ENCODE measurements at regions not wholly inside any gene's neighbourhood (a gene's known extent, or its start where the extent isn't known, plus 50 kb on each side); places are given as distances from the start of the nearest gene placed in this dataset.

DNA sequence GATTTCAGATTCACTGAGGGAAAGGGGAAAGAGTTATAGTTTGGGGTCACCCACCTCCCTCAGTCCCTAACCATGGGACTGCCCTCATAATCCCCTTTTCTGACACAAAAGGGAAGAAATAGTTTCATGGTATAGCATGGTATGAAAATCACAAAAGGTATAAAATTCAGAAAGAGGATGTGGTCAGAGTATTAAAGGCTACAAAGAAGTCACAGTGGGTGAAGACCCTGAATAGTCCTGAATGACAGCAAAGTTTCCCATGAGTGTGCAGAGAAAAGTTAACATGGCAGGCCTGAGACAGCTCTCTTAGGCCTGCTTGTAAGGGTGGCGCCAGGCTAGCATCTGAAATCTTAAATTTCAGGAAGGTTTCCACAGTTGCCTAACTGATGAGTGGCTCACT, 290.6 kb upstream of the ZNF608 start:
- no peak for TF ChIP-seq TCF12 (IDR thresholded peaks at IDR 0.05; ENCODE audit: low read depth)
- no peak for TF ChIP-seq ZBTB7A (IDR thresholded peaks at IDR 0.05; ENCODE audit: low read depth)
- TF ChIP-seq MAX (IDR thresholded peaks at IDR 0.05) = no peak
- TF ChIP-seq EGR1 (IDR thresholded peaks at IDR 0.05) = no peak
- no peak for TF ChIP-seq TEAD4 (IDR thresholded peaks at IDR 0.05)
- no peak for TF ChIP-seq NFIC (IDR thresholded peaks at IDR 0.05)
- TF ChIP-seq TAF1 (IDR thresholded peaks at IDR 0.05; ENCODE audit: low read depth) = no peak
- no peak for TF ChIP-seq CREB1 (IDR thresholded peaks at IDR 0.05; ENCODE audit: low read depth)
- no peak for TF ChIP-seq YY1 (IDR thresholded peaks at IDR 0.05; ENCODE audit: low read depth)

DNA sequence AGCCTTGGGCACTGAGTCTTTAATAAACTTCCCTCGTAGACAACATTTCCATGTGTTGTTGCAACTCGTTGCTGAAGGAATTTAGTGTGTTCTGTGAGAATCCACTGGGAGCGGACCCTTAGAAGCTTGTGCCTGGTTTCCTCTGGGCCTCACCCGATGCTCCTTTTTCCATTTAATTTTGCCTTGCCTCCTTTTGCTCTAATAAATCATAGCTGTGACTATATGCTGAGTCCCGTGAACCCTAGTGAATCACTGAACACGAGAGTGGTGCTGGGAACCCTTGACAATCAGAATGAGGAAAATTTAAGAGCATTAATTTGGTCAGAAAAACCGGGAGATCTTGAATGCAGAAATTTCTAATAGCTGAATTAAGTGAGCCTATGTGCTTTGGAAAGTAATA, 291.1 kb upstream of the ZNF608 start:
- TF ChIP-seq NFIC (IDR thresholded peaks at IDR 0.05) (no peak), REST (IDR thresholded peaks at IDR 0.05; ENCODE audit: low read depth) (no peak)

DNA sequence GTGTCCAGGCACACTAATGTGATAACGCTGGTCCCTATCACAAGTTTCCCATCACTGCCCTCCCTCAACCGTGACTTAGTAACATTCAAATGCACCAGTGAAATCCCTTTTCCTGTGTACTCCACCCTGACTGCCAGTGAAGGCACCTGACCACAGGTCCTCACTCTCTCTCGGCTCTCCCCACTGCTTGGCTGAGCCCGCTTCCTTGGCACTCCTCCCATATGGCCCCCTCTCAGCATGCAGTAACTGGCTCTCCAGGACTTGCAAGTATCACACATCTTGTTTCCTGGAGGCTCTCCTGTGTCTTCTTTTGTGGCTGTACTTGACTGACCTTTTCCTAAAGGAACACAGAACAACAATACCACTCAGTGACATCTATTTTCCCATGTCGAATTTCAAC, 292.0 kb upstream of the ZNF608 start:
- TF ChIP-seq FOXM1 (IDR thresholded peaks at IDR 0.05; ENCODE audit: borderline replicate concordance, low read depth) = no peak
- TF ChIP-seq MAX (IDR thresholded peaks at IDR 0.05) = no peak
- TF ChIP-seq TCF12 (IDR thresholded peaks at IDR 0.05; ENCODE audit: low read depth) = no peak
- peak; percentile 63 for TF ChIP-seq NFIC (IDR thresholded peaks at IDR 0.05)
- TF ChIP-seq, protein P1, sequence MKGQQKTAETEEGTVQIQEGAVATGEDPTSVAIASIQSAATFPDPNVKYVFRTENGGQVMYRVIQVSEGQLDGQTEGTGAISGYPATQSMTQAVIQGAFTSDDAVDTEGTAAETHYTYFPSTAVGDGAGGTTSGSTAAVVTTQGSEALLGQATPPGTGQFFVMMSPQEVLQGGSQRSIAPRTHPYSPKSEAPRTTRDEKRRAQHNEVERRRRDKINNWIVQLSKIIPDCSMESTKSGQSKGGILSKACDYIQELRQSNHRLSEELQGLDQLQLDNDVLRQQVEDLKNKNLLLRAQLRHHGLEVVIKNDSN (IDR thresholded peaks at IDR 0.05) = no peak
- TF ChIP-seq CEBPB (IDR thresholded peaks at IDR 0.05) = no peak
- 0 out of 2 replicates have a peak, but pooled peaks have one; percentile 10 for TF ChIP-seq TEAD4 (IDR thresholded peaks at IDR 0.05)
- no peak for TF ChIP-seq ZBTB7A (IDR thresholded peaks at IDR 0.05; ENCODE audit: low read depth)
- TF ChIP-seq EP300 (IDR thresholded peaks at IDR 0.05; ENCODE audit: borderline replicate concordance) = peak; percentile 42; the same call in 1 of the 2 replicates
- TF ChIP-seq CREB1 (IDR thresholded peaks at IDR 0.05; ENCODE audit: low read depth) = no peak
- TF ChIP-seq YY1 (IDR thresholded peaks at IDR 0.05; ENCODE audit: low read depth) = no peak
- no peak for TF ChIP-seq TAF1 (IDR thresholded peaks at IDR 0.05; ENCODE audit: low read depth)
- no peak for TF ChIP-seq REST (IDR thresholded peaks at IDR 0.05; ENCODE audit: low read depth)
- TF ChIP-seq RAD21 (IDR thresholded peaks at IDR 0.05; ENCODE audit: low read depth) = no peak
- TF ChIP-seq EGR1 (IDR thresholded peaks at IDR 0.05) = no peak

DNA sequence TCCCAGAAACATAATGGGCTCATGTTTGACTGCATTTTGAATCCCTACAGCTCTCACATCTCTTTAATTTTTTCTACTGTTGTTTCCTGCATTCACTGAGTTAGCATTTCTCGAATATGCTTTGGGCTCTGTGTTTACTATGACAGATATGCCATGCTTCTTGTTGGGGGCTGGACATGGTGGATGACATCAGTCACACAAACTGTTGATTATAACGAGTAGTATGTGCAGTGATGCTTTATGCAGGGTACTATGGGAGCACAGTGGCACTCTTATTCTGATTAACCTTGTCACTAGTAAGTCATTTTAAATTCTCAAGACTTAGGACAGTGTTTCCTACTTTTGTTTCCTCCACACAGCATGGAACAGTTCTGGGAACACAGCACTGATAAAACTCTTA, 295.4 kb upstream of the ZNF608 start:
- TF ChIP-seq EP300 (IDR thresholded peaks at IDR 0.05; ENCODE audit: borderline replicate concordance) = no peak
- TF ChIP-seq RAD21 (IDR thresholded peaks at IDR 0.05; ENCODE audit: low read depth) = no peak
- no peak for TF ChIP-seq CREB1 (IDR thresholded peaks at IDR 0.05; ENCODE audit: low read depth)
- TF ChIP-seq ZBTB7A (IDR thresholded peaks at IDR 0.05; ENCODE audit: low read depth) = no peak
- TF ChIP-seq YY1 (IDR thresholded peaks at IDR 0.05; ENCODE audit: low read depth) = no peak
- no peak for TF ChIP-seq NFIC (IDR thresholded peaks at IDR 0.05)
- no peak for TF ChIP-seq REST (IDR thresholded peaks at IDR 0.05; ENCODE audit: low read depth)
- no peak for TF ChIP-seq TEAD4 (IDR thresholded peaks at IDR 0.05)
- no peak for TF ChIP-seq TAF1 (IDR thresholded peaks at IDR 0.05; ENCODE audit: low read depth)
- no peak for TF ChIP-seq EGR1 (IDR thresholded peaks at IDR 0.05)
- TF ChIP-seq MAX (IDR thresholded peaks at IDR 0.05) = no peak

DNA sequence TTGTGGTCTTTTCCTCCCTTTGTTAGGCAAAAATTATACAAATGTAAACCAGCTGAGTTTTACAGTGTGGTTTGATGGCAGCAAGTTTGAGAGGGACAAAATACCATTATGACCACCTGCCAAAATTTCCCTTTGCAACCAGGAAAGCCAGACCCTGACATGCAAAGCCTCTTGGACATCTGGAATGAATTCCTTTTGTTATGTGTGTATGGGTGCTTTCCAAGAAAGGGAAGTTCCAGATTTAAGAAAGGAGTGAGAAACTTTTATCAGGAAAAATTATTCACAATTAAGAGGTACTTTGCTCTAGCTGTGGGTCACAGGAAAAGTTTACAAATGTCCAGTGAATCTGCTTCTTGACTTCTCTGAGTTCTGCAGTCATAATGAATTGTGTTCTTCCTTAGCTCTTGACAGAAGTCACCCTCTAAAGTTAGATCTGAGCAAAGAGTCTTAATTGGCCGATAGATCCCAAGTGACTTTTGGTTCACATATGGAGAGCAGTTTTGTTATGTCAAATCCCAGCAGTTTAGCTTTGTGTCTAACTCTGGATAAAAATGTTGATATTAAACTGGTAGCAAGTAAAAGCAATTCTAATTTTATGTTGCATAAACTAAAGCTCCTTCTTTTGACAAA, 295.9 kb upstream of the ZNF608 start:
- TF ChIP-seq, protein P1 (IDR thresholded peaks at IDR 0.05) = no peak
- TF ChIP-seq FOXM1 (IDR thresholded peaks at IDR 0.05; ENCODE audit: borderline replicate concordance, low read depth) = no peak
- no peak for TF ChIP-seq YY1 (IDR thresholded peaks at IDR 0.05; ENCODE audit: low read depth)
- TF ChIP-seq TAF1 (IDR thresholded peaks at IDR 0.05; ENCODE audit: low read depth) = no peak
- no peak for TF ChIP-seq EGR1 (IDR thresholded peaks at IDR 0.05)
- no peak for TF ChIP-seq TCF12 (IDR thresholded peaks at IDR 0.05; ENCODE audit: low read depth)
- TF ChIP-seq ZBTB7A (IDR thresholded peaks at IDR 0.05; ENCODE audit: low read depth) = no peak
- TF ChIP-seq RAD21 (IDR thresholded peaks at IDR 0.05; ENCODE audit: low read depth) = no peak
- TF ChIP-seq MAX (IDR thresholded peaks at IDR 0.05) = no peak
- TF ChIP-seq TEAD4 (IDR thresholded peaks at IDR 0.05) = no peak
- no peak for TF ChIP-seq CREB1 (IDR thresholded peaks at IDR 0.05; ENCODE audit: low read depth)
- TF ChIP-seq REST (IDR thresholded peaks at IDR 0.05; ENCODE audit: low read depth) = no peak
- no peak for TF ChIP-seq CEBPB (IDR thresholded peaks at IDR 0.05)
- TF ChIP-seq EP300 (IDR thresholded peaks at IDR 0.05; ENCODE audit: borderline replicate concordance) = no peak
- no peak for TF ChIP-seq NFIC (IDR thresholded peaks at IDR 0.05)
